HepG2 (cell line): ENCODE measurements at regions not wholly inside any gene's neighbourhood (a gene's known extent, or its start where the extent isn't known, plus 50 kb on each side); places are given as distances from the start of the nearest gene placed in this dataset.

Experiments used
- ATAD3A ChIP-seq: sonication (generic); formaldehyde crosslinking; IDR thresholded peaks from 2 replicates; pipeline ENCODE4 v1.4.0; 2020; ENCODE audit warnings: missing genetic modification reagents
- BRCA1 ChIP-seq: sonication (generic); formaldehyde crosslinking; IDR thresholded peaks from 2 replicates; pipeline ENCODE4 v1.4.0; 2020; ENCODE audit warnings: missing genetic modification reagents
- EEA1 ChIP-seq: sonication (generic); formaldehyde crosslinking; IDR thresholded peaks from 2 replicates; pipeline ENCODE4 v1.5.1; 2020; ENCODE audit warnings: mild to moderate bottlenecking, missing genetic modification reagents, borderline replicate concordance
- KAT7 ChIP-seq: IDR thresholded peaks from 2 replicates; pipeline ENCODE4 v1.6.1; 2018; ENCODE audit warnings: borderline replicate concordance, missing compliant biosample characterization
- NCOR1 ChIP-seq: fragments of 200-600 bp; sonication (generic); IDR thresholded peaks from 2 replicates; pipeline ENCODE4 v1.7.0; 2017; ENCODE audit warnings: antibody characterized with exemption, low read length, borderline replicate concordance
- PRPF4 ChIP-seq: fragments of 200-400 bp; formaldehyde crosslinking; IDR thresholded peaks from 2 replicates; pipeline ENCODE4 v1.6.1; 2016; ENCODE audit warnings: low read length, low read depth; ENCODE audit not compliant: poor library complexity, severe bottlenecking
- SP140L ChIP-seq: sonication (generic); formaldehyde crosslinking; IDR thresholded peaks from 2 replicates; pipeline ENCODE4 v1.4.0; 2020; ENCODE audit warnings: missing genetic modification reagents, borderline replicate concordance
- ZKSCAN5 ChIP-seq: sonication (generic); formaldehyde crosslinking; IDR thresholded peaks from 2 replicates; pipeline ENCODE4 v1.5.1; 2020; ENCODE audit warnings: mild to moderate bottlenecking, missing genetic modification reagents
- ZNF225 ChIP-seq: sonication (generic); formaldehyde crosslinking; IDR thresholded peaks from 2 replicates; pipeline ENCODE4 v1.4.0; 2020; ENCODE audit warnings: mild to moderate bottlenecking, missing genetic modification reagents
- ZNF33A ChIP-seq: sonication (generic); formaldehyde crosslinking; IDR thresholded peaks from 2 replicates; pipeline ENCODE4 v1.5.1; 2020; ENCODE audit warnings: missing genetic modification reagents, mild to moderate bottlenecking, moderate library complexity, borderline replicate concordance
- ZNF33B ChIP-seq: sonication (generic); formaldehyde crosslinking; IDR thresholded peaks from 2 replicates; pipeline ENCODE4 v1.5.1; 2020; ENCODE audit warnings: mild to moderate bottlenecking, missing genetic modification reagents
- ZNF766 ChIP-seq: sonication (generic); formaldehyde crosslinking; IDR thresholded peaks from 2 replicates; pipeline ENCODE4 v1.5.0; 2020; ENCODE audit warnings: missing genetic modification reagents, borderline replicate concordance
- ZNF775 ChIP-seq: sonication (generic); formaldehyde crosslinking; IDR thresholded peaks from 2 replicates; pipeline ENCODE4 v1.4.0; 2020; ENCODE audit warnings: missing genetic modification reagents, mild to moderate bottlenecking, moderate library complexity, borderline replicate concordance
- TF ChIP-seq, protein P1 (sequence below): sonication (generic); formaldehyde crosslinking; IDR thresholded peaks from 2 replicates; pipeline ENCODE4 v1.5.0; 2020; ENCODE audit warnings: mild to moderate bottlenecking, missing genetic modification reagents, borderline replicate concordance
- TF ChIP-seq, protein P2 (sequence below): sonication (generic); formaldehyde crosslinking; IDR thresholded peaks from 2 replicates; pipeline ENCODE4 v1.8.0; 2022; ENCODE audit warnings: missing genetic modification reagents, low read depth, mild to moderate bottlenecking, borderline replicate concordance
- TF ChIP-seq, protein P3 (sequence below): sonication (generic); formaldehyde crosslinking; IDR thresholded peaks from 2 replicates; pipeline ENCODE4 v1.5.1; 2020; ENCODE audit warnings: mild to moderate bottlenecking, missing genetic modification reagents, moderate library complexity

DNA sequence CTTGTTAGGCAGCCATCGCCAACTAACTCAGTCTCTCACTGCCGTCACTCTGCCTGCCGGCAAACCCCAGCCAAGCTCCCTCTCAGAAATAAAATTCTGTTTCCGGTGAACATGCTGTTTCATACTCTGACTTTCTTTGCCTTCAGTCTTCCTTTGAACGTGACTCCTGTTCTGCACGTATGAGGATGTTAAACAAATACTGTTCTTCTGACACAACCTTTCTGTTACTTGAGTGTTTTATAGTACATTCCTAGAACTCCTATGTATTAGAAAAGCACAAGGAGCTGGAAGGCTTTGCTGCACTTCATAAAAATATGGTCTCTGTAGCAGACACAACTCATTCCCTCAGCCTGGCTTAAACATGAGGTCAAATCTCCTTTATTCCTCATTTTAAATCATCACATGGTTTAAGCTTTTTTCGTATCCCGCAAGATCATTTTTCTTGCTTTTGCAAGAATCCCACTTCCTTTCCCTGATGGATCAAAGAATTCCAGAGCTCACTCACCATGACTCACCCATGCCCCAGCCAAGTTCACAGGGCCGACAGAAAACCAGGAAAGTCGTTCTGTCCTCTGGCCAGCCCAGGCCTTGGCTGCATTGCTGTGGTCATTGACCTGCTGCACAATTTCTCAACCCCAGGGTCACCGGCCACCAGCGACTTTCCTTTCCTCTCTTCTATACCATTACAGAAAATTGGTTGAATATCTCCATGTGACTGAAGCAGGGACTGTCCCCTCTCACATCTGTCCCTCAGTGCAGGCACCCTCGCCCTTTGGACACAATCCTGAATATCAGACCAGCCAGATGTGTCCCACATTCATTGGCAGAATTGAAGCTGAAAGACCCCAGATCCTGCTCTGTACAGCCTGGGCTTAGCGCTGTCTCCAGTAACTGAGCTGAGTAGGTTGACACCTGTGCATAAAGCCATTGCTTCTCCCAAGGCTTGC lies 183.1 kb upstream of the ARL4C start (continued):
- TF ChIP-seq, protein P1, sequence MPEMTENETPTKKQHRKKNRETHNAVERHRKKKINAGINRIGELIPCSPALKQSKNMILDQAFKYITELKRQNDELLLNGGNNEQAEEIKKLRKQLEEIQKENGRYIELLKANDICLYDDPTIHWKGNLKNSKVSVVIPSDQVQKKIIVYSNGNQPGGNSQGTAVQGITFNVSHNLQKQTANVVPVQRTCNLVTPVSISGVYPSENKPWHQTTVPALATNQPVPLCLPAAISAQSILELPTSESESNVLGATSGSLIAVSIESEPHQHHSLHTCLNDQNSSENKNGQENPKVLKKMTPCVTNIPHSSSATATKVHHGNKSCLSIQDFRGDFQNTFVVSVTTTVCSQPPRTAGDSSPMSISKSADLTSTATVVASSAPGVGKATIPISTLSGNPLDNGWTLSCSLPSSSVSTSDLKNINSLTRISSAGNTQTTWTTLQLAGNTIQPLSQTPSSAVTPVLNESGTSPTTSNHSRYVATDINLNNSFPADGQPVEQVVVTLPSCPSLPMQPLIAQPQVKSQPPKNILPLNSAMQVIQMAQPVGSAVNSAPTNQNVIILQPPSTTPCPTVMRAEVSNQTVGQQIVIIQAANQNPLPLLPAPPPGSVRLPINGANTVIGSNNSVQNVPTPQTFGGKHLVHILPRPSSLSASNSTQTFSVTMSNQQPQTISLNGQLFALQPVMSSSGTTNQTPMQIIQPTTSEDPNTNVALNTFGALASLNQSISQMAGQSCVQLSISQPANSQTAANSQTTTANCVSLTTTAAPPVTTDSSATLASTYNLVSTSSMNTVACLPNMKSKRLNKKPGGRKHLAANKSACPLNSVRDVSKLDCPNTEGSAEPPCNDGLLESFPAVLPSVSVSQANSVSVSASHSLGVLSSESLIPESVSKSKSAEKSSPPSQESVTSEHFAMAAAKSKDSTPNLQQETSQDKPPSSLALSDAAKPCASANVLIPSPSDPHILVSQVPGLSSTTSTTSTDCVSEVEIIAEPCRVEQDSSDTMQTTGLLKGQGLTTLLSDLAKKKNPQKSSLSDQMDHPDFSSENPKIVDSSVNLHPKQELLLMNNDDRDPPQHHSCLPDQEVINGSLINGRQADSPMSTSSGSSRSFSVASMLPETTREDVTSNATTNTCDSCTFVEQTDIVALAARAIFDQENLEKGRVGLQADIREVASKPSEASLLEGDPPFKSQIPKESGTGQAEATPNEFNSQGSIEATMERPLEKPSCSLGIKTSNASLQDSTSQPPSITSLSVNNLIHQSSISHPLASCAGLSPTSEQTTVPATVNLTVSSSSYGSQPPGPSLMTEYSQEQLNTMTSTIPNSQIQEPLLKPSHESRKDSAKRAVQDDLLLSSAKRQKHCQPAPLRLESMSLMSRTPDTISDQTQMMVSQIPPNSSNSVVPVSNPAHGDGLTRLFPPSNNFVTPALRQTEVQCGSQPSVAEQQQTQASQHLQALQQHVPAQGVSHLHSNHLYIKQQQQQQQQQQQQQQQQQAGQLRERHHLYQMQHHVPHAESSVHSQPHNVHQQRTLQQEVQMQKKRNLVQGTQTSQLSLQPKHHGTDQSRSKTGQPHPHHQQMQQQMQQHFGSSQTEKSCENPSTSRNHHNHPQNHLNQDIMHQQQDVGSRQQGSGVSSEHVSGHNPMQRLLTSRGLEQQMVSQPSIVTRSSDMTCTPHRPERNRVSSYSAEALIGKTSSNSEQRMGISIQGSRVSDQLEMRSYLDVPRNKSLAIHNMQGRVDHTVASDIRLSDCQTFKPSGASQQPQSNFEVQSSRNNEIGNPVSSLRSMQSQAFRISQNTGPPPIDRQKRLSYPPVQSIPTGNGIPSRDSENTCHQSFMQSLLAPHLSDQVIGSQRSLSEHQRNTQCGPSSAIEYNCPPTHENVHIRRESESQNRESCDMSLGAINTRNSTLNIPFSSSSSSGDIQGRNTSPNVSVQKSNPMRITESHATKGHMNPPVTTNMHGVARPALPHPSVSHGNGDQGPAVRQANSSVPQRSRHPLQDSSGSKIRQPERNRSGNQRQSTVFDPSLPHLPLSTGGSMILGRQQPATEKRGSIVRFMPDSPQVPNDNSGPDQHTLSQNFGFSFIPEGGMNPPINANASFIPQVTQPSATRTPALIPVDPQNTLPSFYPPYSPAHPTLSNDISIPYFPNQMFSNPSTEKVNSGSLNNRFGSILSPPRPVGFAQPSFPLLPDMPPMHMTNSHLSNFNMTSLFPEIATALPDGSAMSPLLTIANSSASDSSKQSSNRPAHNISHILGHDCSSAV (CRISPR knock-in tag): no peak
- no peak for TF ChIP-seq ZNF766 (CRISPR knock-in tag)
- TF ChIP-seq KAT7 (CRISPR knock-in tag): peak; percentile 65
- no peak for TF ChIP-seq EEA1 (CRISPR knock-in tag)
- no peak for TF ChIP-seq ZNF33B (CRISPR knock-in tag)
- no peak for TF ChIP-seq ATAD3A
- no peak for TF ChIP-seq ZNF225 (CRISPR knock-in tag)
- TF ChIP-seq NCOR1: peak; percentile 92
- TF ChIP-seq BRCA1 (CRISPR knock-in tag): peak; percentile 95
- TF ChIP-seq PRPF4: no peak
- 0 out of 2 replicates have a peak, but pooled peaks have one; percentile 38 for TF ChIP-seq ZNF775 (CRISPR knock-in tag)
- TF ChIP-seq, protein P2, sequence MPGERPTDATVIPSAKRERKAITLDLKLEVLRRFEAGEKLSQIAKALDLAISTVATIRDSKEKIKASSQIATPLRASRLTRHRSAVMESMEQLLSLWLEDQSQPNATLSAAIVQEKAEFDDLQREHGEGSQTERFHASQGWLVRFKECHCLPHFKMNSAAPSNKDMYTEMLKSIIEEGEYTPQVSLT (CRISPR knock-in tag): no peak
- TF ChIP-seq ZKSCAN5 (CRISPR knock-in tag): no peak
- TF ChIP-seq SP140L: no peak
- TF ChIP-seq ZNF33A (CRISPR knock-in tag): no peak
- TF ChIP-seq, protein P3, sequence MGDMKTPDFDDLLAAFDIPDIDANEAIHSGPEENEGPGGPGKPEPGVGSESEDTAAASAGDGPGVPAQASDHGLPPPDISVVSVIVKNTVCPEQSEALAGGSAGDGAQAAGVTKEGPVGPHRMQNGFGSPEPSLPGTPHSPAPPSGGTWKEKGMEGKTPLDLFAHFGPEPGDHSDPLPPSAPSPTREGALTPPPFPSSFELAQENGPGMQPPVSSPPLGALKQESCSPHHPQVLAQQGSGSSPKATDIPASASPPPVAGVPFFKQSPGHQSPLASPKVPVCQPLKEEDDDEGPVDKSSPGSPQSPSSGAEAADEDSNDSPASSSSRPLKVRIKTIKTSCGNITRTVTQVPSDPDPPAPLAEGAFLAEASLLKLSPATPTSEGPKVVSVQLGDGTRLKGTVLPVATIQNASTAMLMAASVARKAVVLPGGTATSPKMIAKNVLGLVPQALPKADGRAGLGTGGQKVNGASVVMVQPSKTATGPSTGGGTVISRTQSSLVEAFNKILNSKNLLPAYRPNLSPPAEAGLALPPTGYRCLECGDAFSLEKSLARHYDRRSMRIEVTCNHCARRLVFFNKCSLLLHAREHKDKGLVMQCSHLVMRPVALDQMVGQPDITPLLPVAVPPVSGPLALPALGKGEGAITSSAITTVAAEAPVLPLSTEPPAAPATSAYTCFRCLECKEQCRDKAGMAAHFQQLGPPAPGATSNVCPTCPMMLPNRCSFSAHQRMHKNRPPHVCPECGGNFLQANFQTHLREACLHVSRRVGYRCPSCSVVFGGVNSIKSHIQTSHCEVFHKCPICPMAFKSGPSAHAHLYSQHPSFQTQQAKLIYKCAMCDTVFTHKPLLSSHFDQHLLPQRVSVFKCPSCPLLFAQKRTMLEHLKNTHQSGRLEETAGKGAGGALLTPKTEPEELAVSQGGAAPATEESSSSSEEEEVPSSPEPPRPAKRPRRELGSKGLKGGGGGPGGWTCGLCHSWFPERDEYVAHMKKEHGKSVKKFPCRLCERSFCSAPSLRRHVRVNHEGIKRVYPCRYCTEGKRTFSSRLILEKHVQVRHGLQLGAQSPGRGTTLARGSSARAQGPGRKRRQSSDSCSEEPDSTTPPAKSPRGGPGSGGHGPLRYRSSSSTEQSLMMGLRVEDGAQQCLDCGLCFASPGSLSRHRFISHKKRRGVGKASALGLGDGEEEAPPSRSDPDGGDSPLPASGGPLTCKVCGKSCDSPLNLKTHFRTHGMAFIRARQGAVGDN: peak; percentile 98
